Motor neuron (in vitro differentiated cells): ENCODE measurements at regions not wholly inside any gene's neighbourhood (a gene's known extent, or its start where the extent isn't known, plus 50 kb on each side); places are given as distances from the start of the nearest gene placed in this dataset.
"Not testable (repeated sequence)": the region's sequence is repeated elsewhere in the genome, so short reads cannot be mapped to it uniquely, and the experiment has no call there.

Experiments used
- ATAC-seq, 8 experiments: fragments of 200-7000 bp; cut with Tn5 transposase; replicated peaks in 6 of 8; 2 replicates each; pipeline ENCODE4 v1.8.0; 2021; ENCODE audit warnings: mild to moderate bottlenecking in 8 of 8, moderate library complexity in 8 of 8
- H3K27ac ChIP-seq, 2 donors: fragments of 250-450 bp; sonication (Bioruptor Pico); 2 replicates each; pipeline ENCODE4 v1.9.0; 2021; ENCODE audit warnings: antibody characterized with exemption in 2 of 2, mild to moderate bottlenecking in 2 of 2, moderate library complexity in 1 of 2
- H3K4me1 ChIP-seq, 2 donors: fragments of 250-450 bp; sonication (Bioruptor Pico); replicated peaks in 1 of 2; 2 replicates each; pipeline ENCODE4 v1.6.1; 2021; ENCODE audit warnings: antibody characterized with exemption in 2 of 2, mild to moderate bottlenecking in 2 of 2, moderate library complexity in 1 of 2
- H3K4me3 ChIP-seq, 5 donors: fragments of 250-450 bp; sonication (Bioruptor Pico); 2 replicates each; pipeline ENCODE4 v1.9.0; 2021; ENCODE audit warnings: antibody characterized with exemption in 5 of 5, mild to moderate bottlenecking in 5 of 5, moderate library complexity in 4 of 5
- WGBS, 10 experiments: fragments of 450-650 bp; shearing (Covaris generic); methylation state at CpG; one replicate each; pipeline ENCODE4 v1.0.0; 2022; 5-methylcytosine and 5-hydroxymethylcytosine counted together
- in situ Hi-C, 9 experiments: fragments of 400-800 bp; cut with MboI; loops; one replicate each; pipeline ENCODE4 v1.15.0; 2021; ENCODE audit warnings: low sequenced_read_pairs in 9 of 9, low pct_unique_long_range_greater_than_20kb in 2 of 9; ENCODE audit not compliant: unreplicated experiment in 9 of 9

GRCh38 chr2:128591861-128592822 lies 273.5 kb upstream of the HS6ST1 start:
- 47 to 100% (median 85%) methylated on average over 2 to 4 of the region's 11 CpGs; no CpG with 5 or more reads in 3 of the 10 experiments for WGBS, 10 experiments

GRCh38 chr2:128593518-128593878 lies 274.8 kb upstream of the HS6ST1 start:
- ATAC-seq: no peak
- Histone ChIP-seq H3K27ac (no peak overlapping the region), H3K4me3 (no peak overlapping the region), H3K4me1 (peaks cover 10 to 15% of the 10 kb centered on the region in 2 donors)
- 17 to 100% (median 80%) methylated on average over 1 to 3 of the region's 3 CpGs; no CpG with 5 or more reads in 3 of the 10 experiments for WGBS, 10 experiments
- in situ Hi-C loops: no loop called here

More at GRCh38 chr2:128591861-128592822, 273.5 kb upstream of the HS6ST1 start:
- H3K4me3 ChIP-seq: no peak overlapping the region
- no peak overlapping the region for H3K27ac ChIP-seq
- ATAC-seq: no peak
- peaks cover 10 to 15% of the 10 kb centered on the region in 2 donors for H3K4me1 ChIP-seq
- in situ Hi-C loops: no loop called here

GRCh38 chr2:128593879-128594650 lies 275.4 kb upstream of the HS6ST1 start:
- Histone ChIP-seq H3K4me1 (peaks cover 10 to 15% of the 10 kb centered on the region in 2 donors), H3K27ac (no peak overlapping the region), H3K4me3 (no peak overlapping the region)
- ATAC-seq: peak in 2 of 8 experiments; percentile 34 to 45
- in situ Hi-C loops: no loop called here
- 40 to 100% (median 90%) methylated on average over 2 to 6 of the region's 17 CpGs; no CpG with 5 or more reads in 3 of the 10 experiments for WGBS, 10 experiments

- H3K4me1 ChIP-seq: peaks cover 11 to 15% of the 10 kb centered on the region in 2 donors
- no peak overlapping the region for H3K27ac ChIP-seq
- in situ Hi-C loops: no loop called here
- WGBS, 10 experiments: 80 to 100% methylated on average over 1 to 2 of the region's 2 CpGs; no CpG with 5 or more reads in 8 of the 10 experiments
- no peak for ATAC-seq
- no peak overlapping the region for H3K4me3 ChIP-seq
These were observed 275.9 kb upstream of the HS6ST1 start for GRCh38 chr2:128594651-128594910.

- Histone ChIP-seq H3K4me3 (no peak overlapping the region), H3K4me1 (peaks cover 16 to 17% of the 10 kb centered on the region in 2 donors), H3K27ac (no peak overlapping the region)
- peak in 4 of 8 experiments; percentile 39 to 80 (median 46) for ATAC-seq
- in situ Hi-C loops: no loop called here
- WGBS, 10 experiments: 70 to 94% (median 90%) methylated on average over 3 to 6 of the region's 13 CpGs; no CpG with 5 or more reads in 6 of the 10 experiments
These were observed 276.4 kb upstream of the HS6ST1 start for GRCh38 chr2:128594953-128595677.

GRCh38 chr2:128595763-128596395 lies 277.2 kb upstream of the HS6ST1 start:
- peak in 1 of 8 experiments; percentile 15 for ATAC-seq
- in situ Hi-C loops: no loop called here
- peaks cover 24 to 25% of the 10 kb centered on the region in 2 donors for H3K4me1 ChIP-seq
- WGBS, 10 experiments: 30 to 100% (median 87%) methylated on average over 2 to 4 of the region's 13 CpGs; no CpG with 5 or more reads in 5 of the 10 experiments
- H3K4me3 ChIP-seq: no peak overlapping the region
- no peak overlapping the region for H3K27ac ChIP-seq

GRCh38 chr2:128596396-128597120 lies 277.9 kb upstream of the HS6ST1 start:
- Histone ChIP-seq H3K4me3 (no peak overlapping the region), H3K27ac (no peak overlapping the region), H3K4me1 (peaks cover 26% of the 10 kb centered on the region in 2 donors)
- ATAC-seq: peak in 2 of 8 experiments; percentile 27 to 49
- 17 to 87% (median 69%) methylated on average over 2 to 8 of the region's 12 CpGs; no CpG with 5 or more reads in 4 of the 10 experiments for WGBS, 10 experiments
- in situ Hi-C loops: no loop called here

GRCh38 chr2:128597121-128597762 lies 278.6 kb upstream of the HS6ST1 start:
- H3K4me1 ChIP-seq: peaks cover 26% of the 10 kb centered on the region in 2 donors
- H3K4me3 ChIP-seq: no peak overlapping the region
- peak in 3 of 8 experiments; percentile 66 to 91 (median 90) for ATAC-seq
- in situ Hi-C loops: no loop called here
- WGBS, 10 experiments: 20 to 96% (median 48%) methylated on average over 1 to 5 of the region's 9 CpGs; no CpG with 5 or more reads in 4 of the 10 experiments
- no peak overlapping the region for H3K27ac ChIP-seq

GRCh38 chr2:128598260-128598659 lies 279.6 kb upstream of the HS6ST1 start:
- 0 to 100% (median 85%) methylated on average over 1 of the region's 1 CpG; no CpG with 5 or more reads in 4 of the 10 experiments for WGBS, 10 experiments
- H3K4me1 ChIP-seq: peaks cover 26% of the 10 kb centered on the region in 2 donors
- H3K27ac ChIP-seq, ATAC-seq, H3K4me3 ChIP-seq, in situ Hi-C loops: not testable (repeated sequence)

GRCh38 chr2:128598862-128599441 lies 280.3 kb upstream of the HS6ST1 start:
- WGBS, 10 experiments: 89 to 100% (median 95%) methylated on average over 4 of the region's 4 CpGs; no CpG with 5 or more reads in 2 of the 10 experiments
- Histone ChIP-seq H3K27ac (no peak overlapping the region), H3K4me1 (peaks cover 21 to 22% of the 10 kb centered on the region in 2 donors), H3K4me3 (no peak overlapping the region)
- no peak for ATAC-seq
- in situ Hi-C loops: no loop called here

GRCh38 chr2:128599700-128600099 lies 281.0 kb upstream of the HS6ST1 start:
- WGBS, 10 experiments: 80 to 100% (median 98%) methylated on average over 1 to 8 of the region's 8 CpGs; no CpG with 5 or more reads in 4 of the 10 experiments
- no peak overlapping the region for H3K4me3 ChIP-seq
- no peak for ATAC-seq
- H3K4me1 ChIP-seq: peaks cover 15 to 16% of the 10 kb centered on the region in 2 donors
- in situ Hi-C loops: no loop called here
- H3K27ac ChIP-seq: no peak overlapping the region
